GM12878 (cell line): ENCODE measurements at regions not wholly inside any gene's neighbourhood (a gene's known extent, or its start where the extent isn't known, plus 50 kb on each side); places are given as distances from the start of the nearest gene placed in this dataset.

ENCODE experiments used
- ATAC-seq: fragments of 200-7000 bp; cut with Tn5 transposase; 3 replicates; pipeline ENCODE4 v1.9.1; 2020; ENCODE audit warnings: mild to moderate bottlenecking, moderate library complexity
- BruUV-seq: library from RNA; stranded (reverse); fragments of 400-500 nt; replicated peaks from 2 replicates; lab custom pipeline; 2021; lab: Mats Ljungman, UMichigan
- CTCF ChIA-PET: fragments of 300-600 bp; sonication (Branson Sonifier 250); formaldehyde crosslinking; extraction: SDS; loops from one replicate; lab custom pipeline; 2021; ENCODE audit warnings: inconsistent platforms; lab: Yijun Ruan, JAX
- POLR2A ChIA-PET: fragments of 350-600 bp; formaldehyde crosslinking; extraction: SDS; loops from one replicate; lab custom pipeline; 2021; ENCODE audit warnings: inconsistent platforms; lab: Charles Lee
- RAD21 ChIA-PET: fragments of 300-600 bp; sonication (Branson Sonifier 250); formaldehyde crosslinking; loops from one replicate; lab custom pipeline; 2023; ENCODE audit warnings: antibody characterized with exemption; ENCODE audit not compliant: unreplicated experiment; lab: Charles Lee
- SMC1A ChIA-PET: fragments of 300-600 bp; sonication (Branson Sonifier 250); formaldehyde crosslinking; loops from one replicate; lab custom pipeline; 2023; ENCODE audit not compliant: unreplicated experiment, uncharacterized antibody; lab: Charles Lee
- DNase-seq: peaks from one replicate; pipeline ENCODE4 v3.0.0-alpha.2; 2011; ENCODE audit warnings: low read depth, low spot score
- FAIRE-seq: peaks from 3 replicates; lab custom pipeline; 2011; peaks lifted over from hg19 to GRCh38; lab: Jason Lieb, UNC
- H2AFZ ChIP-seq: 2 replicates; pipeline ENCODE4 v1.6.0; 2011; ENCODE audit warnings: low read depth, low read length, control low read depth; ENCODE audit not compliant: control insufficient read depth
- H3K27ac ChIP-seq: 2 replicates; pipeline ENCODE4 v1.5.1; 2011; ENCODE audit warnings: control low read depth; ENCODE audit not compliant: control insufficient read depth, insufficient read depth
- H3K27me3 ChIP-seq, 2 experiments: replicated peaks in 1 of 2; 2 replicates each; pipeline versions ENCODE4 v1.6.0 to v1.6.1; 2011; ENCODE audit warnings: low read length in 1 of 2; ENCODE audit not compliant: control insufficient read depth in 2 of 2, insufficient read depth in 2 of 2
- H3K36me3 ChIP-seq, 2 experiments: 2 replicates each; pipeline ENCODE4 v1.5.1; 2011; ENCODE audit warnings: low read length in 1 of 2; ENCODE audit not compliant: control insufficient read depth in 2 of 2, insufficient read depth in 2 of 2
- H3K4me1 ChIP-seq: 2 replicates; pipeline ENCODE4 v1.6.1; 2011; ENCODE audit warnings: mild to moderate bottlenecking, low read length, moderate library complexity, mixed read lengths; ENCODE audit not compliant: control insufficient read depth, insufficient read depth
- H3K4me2 ChIP-seq: 2 replicates; pipeline ENCODE4 v1.6.0; 2011; ENCODE audit warnings: control low read depth; ENCODE audit not compliant: control insufficient read depth, insufficient read depth
- H3K4me3 ChIP-seq: fragments of 200-600 bp; sonication (generic); 2 replicates; pipeline ENCODE4 v1.5.1; 2016
- H3K79me2 ChIP-seq: 2 replicates; pipeline ENCODE4 v1.6.0; 2011; ENCODE audit warnings: low read length; ENCODE audit not compliant: control insufficient read depth, insufficient read depth
- H3K9ac ChIP-seq: 2 replicates; pipeline ENCODE4 v1.8.0; 2011; ENCODE audit warnings: low read length, control low read depth, mixed read lengths; ENCODE audit not compliant: control insufficient read depth, insufficient read depth
- H3K9me3 ChIP-seq: replicated peaks from 3 replicates; pipeline ENCODE4 v1.5.1; 2011; ENCODE audit warnings: mild to moderate bottlenecking, low read length; ENCODE audit not compliant: control insufficient read depth, insufficient read depth
- H4K20me1 ChIP-seq: 2 replicates; pipeline ENCODE4 v1.6.0; 2011; ENCODE audit not compliant: control insufficient read depth, insufficient read depth
- ATF2 ChIP-seq: IDR thresholded peaks from 2 replicates; pipeline ENCODE4 v1.6.1; 2012; ENCODE audit warnings: low read length, inconsistent platforms
- ATF3 ChIP-seq: IDR thresholded peaks from 2 replicates; pipeline ENCODE4 v1.6.1; 2011; ENCODE audit warnings: low read depth, mild to moderate bottlenecking, low read length, moderate library complexity, borderline replicate concordance; ENCODE audit errors: extremely low read depth
- CHD2 ChIP-seq: IDR thresholded peaks from 2 replicates; pipeline ENCODE4 v1.6.1; 2011; ENCODE audit warnings: low read depth, low read length, improper control_type of control experiment, borderline replicate concordance
- DPF2 ChIP-seq: fragments of 450-650 bp; IDR thresholded peaks from 2 replicates; pipeline ENCODE4 v1.6.1; 2017; ENCODE audit warnings: mild to moderate bottlenecking
- EP300 ChIP-seq, 2 experiments: fragments of 150-350 bp in 1 of 2; IDR thresholded peaks; 2 replicates each; pipeline ENCODE4 v1.6.1; 2011 to 2012; ENCODE audit warnings: low read depth in 2 of 2, low read length in 2 of 2, borderline replicate concordance in 1 of 2, improper control_type of control experiment in 1 of 2, inconsistent platforms in 1 of 2; ENCODE audit not compliant: control insufficient read depth in 1 of 2
- ETV6 ChIP-seq, 2 experiments: fragments of 450-650 bp in 1 of 2; IDR thresholded peaks in 1 of 2; conservative IDR thresholded peaks in 1 of 2; 2 replicates each; pipeline ENCODE4 v1.6.1; 2014; ENCODE audit warnings: antibody characterized with exemption in 1 of 2, borderline replicate concordance in 1 of 2, low read depth in 1 of 2, mild to moderate bottlenecking in 1 of 2, moderate library complexity in 1 of 2
- IRF4 ChIP-seq: IDR thresholded peaks from 2 replicates; pipeline ENCODE4 v1.6.1; 2011; ENCODE audit warnings: low read depth, low read length
- KAT2A ChIP-seq: conservative IDR thresholded peaks from 2 replicates; pipeline ENCODE4 v1.6.1; 2011; ENCODE audit warnings: low read depth, low read length; ENCODE audit not compliant: control insufficient read depth
- SMC3 ChIP-seq: IDR thresholded peaks from 2 replicates; pipeline ENCODE4 v1.6.1; 2011; ENCODE audit warnings: low read length, improper control_type of control experiment, borderline replicate concordance
- SUPT20H ChIP-seq: IDR thresholded peaks from 2 replicates; pipeline ENCODE4 v1.6.1; 2011; ENCODE audit warnings: low read depth, mild to moderate bottlenecking, low read length, moderate library complexity, borderline replicate concordance; ENCODE audit not compliant: control insufficient read depth
- ZNF217 ChIP-seq: fragments of 450-650 bp; IDR thresholded peaks from 2 replicates; pipeline ENCODE4 v1.6.1; 2017; ENCODE audit warnings: antibody characterized with exemption, mild to moderate bottlenecking
- WGBS: methylation state at CpG from one replicate; pipeline ENCODE4 v1.1.6; 2016; ENCODE audit warnings: low lambda C conversion rate; ENCODE audit not compliant: insufficient replicate concordance, insufficient coverage; ENCODE audit errors: missing lambda C conversion rate; 5-methylcytosine and 5-hydroxymethylcytosine counted together
- in situ Hi-C: fragments of 300-500 bp; cut with MboI; formaldehyde crosslinking; loops from 9 replicates; pipeline ENCODE4 v1.14.3; 2018; ENCODE audit warnings: mixed read lengths
- intact Hi-C: fragments of 100-400 bp; cut with micrococcal nuclease; formaldehyde crosslinking; loops from one replicate; pipeline ENCODE4 v1.14.2; 2022; ENCODE audit not compliant: unreplicated experiment
- TF ChIP-seq, protein P1 (sequence below): fragments of 150-350 bp; IDR thresholded peaks from 2 replicates; pipeline ENCODE4 v1.6.1; 2016; ENCODE audit warnings: low read depth, low read length
- TF ChIP-seq, protein P2 (sequence below): fragments of 450-650 bp; IDR thresholded peaks from 2 replicates; pipeline ENCODE4 v1.6.1; 2014; ENCODE audit warnings: mild to moderate bottlenecking
- TF ChIP-seq, protein P3 (sequence below), 3 experiments: IDR thresholded peaks in 2 of 3; conservative IDR thresholded peaks in 1 of 3; 2 replicates each; pipeline ENCODE4 v1.5.1; 2011; ENCODE audit warnings: low read depth in 3 of 3, low read length in 3 of 3, mild to moderate bottlenecking in 3 of 3, control low read depth in 2 of 3, moderate library complexity in 2 of 3, inconsistent platforms in 1 of 3, mixed read lengths in 1 of 3; ENCODE audit not compliant: control insufficient read depth in 2 of 3, insufficient read depth in 1 of 3; ENCODE audit errors: extremely low read depth in 1 of 3

DNA sequence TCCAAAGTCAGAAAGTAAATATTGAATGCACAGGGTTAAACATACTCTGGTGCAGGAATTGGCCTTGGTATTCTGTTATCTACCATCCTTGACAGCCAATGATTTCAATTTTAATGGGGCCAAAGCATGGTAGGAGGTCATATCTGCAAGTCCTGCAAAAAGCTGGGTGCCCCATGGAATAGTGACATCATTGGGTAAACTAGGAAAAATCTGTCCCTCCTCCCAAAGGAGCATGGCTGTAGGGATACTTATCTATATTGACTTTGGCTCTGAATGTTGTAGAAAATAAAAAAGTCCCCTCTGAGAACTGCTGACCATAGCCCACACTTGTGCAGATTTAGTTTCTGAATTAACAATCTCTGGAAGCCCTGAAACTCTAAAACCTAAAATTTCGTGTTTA, 403.2 kb upstream of the SEL1L start:
- ChIA-PET SMC1A (interaction anchor here (0.6 kb wide), 1 partner anchor 847 kb away, joined by 3 read pairs; no protein-coding TSS in a partner anchor), RAD21 (no interaction called here), POLR2A (no interaction called here), CTCF (no interaction called here)
- no TSS peak for BruUV-seq
- DNase-seq (no peak), ATAC-seq (no peak), FAIRE-seq (no peak)
- Histone ChIP-seq H3K9ac (no peak overlapping the region), H3K4me1 (no peaks in the 10 kb centered on the region), H3K4me2 (no peak overlapping the region), H3K27ac (no peak overlapping the region), H2AFZ (no peak overlapping the region), H3K36me3 (no peaks in the 10 kb centered on the region), H3K79me2 (no peaks in the 10 kb centered on the region), H4K20me1 (no peaks in the 10 kb centered on the region), H3K4me3 (no peak overlapping the region), H3K9me3 (no peaks in the 10 kb centered on the region), H3K27me3 (no peaks in the 10 kb centered on the region)
- in situ Hi-C loops = no loop called here
- intact Hi-C loops = no loop called here
- TF ChIP-seq, protein P1, sequence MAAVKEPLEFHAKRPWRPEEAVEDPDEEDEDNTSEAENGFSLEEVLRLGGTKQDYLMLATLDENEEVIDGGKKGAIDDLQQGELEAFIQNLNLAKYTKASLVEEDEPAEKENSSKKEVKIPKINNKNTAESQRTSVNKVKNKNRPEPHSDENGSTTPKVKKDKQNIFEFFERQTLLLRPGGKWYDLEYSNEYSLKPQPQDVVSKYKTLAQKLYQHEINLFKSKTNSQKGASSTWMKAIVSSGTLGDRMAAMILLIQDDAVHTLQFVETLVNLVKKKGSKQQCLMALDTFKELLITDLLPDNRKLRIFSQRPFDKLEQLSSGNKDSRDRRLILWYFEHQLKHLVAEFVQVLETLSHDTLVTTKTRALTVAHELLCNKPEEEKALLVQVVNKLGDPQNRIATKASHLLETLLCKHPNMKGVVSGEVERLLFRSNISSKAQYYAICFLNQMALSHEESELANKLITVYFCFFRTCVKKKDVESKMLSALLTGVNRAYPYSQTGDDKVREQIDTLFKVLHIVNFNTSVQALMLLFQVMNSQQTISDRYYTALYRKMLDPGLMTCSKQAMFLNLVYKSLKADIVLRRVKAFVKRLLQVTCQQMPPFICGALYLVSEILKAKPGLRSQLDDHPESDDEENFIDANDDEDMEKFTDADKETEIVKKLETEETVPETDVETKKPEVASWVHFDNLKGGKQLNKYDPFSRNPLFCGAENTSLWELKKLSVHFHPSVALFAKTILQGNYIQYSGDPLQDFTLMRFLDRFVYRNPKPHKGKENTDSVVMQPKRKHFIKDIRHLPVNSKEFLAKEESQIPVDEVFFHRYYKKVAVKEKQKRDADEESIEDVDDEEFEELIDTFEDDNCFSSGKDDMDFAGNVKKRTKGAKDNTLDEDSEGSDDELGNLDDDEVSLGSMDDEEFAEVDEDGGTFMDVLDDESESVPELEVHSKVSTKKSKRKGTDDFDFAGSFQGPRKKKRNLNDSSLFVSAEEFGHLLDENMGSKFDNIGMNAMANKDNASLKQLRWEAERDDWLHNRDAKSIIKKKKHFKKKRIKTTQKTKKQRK = no peak
- no peak for TF ChIP-seq KAT2A
- TF ChIP-seq ZNF217 = no peak
- no peak for TF ChIP-seq ATF2
- TF ChIP-seq SUPT20H = no peak
- no peak for TF ChIP-seq SMC3
- no peak for TF ChIP-seq DPF2
- no peak for TF ChIP-seq ATF3
- no peak for TF ChIP-seq IRF4
- TF ChIP-seq, protein P2, sequence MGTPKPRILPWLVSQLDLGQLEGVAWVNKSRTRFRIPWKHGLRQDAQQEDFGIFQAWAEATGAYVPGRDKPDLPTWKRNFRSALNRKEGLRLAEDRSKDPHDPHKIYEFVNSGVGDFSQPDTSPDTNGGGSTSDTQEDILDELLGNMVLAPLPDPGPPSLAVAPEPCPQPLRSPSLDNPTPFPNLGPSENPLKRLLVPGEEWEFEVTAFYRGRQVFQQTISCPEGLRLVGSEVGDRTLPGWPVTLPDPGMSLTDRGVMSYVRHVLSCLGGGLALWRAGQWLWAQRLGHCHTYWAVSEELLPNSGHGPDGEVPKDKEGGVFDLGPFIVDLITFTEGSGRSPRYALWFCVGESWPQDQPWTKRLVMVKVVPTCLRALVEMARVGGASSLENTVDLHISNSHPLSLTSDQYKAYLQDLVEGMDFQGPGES = no peak
- TF ChIP-seq EP300 (IDR thresholded peaks at IDR 0.05; ENCODE audit: borderline replicate concordance in 1 of 2, control insufficient read depth in 1 of 2, low read depth in 2 of 2, low read length in 2 of 2) = no peak
- TF ChIP-seq ETV6 (conservative IDR thresholded peaks at IDR 0.05 in 1 of 2, IDR thresholded peaks at IDR 0.05 in 1 of 2; ENCODE audit: borderline replicate concordance in 1 of 2, low read depth in 1 of 2) = no peak
- no peak for TF ChIP-seq CHD2
- TF ChIP-seq, protein P3, sequence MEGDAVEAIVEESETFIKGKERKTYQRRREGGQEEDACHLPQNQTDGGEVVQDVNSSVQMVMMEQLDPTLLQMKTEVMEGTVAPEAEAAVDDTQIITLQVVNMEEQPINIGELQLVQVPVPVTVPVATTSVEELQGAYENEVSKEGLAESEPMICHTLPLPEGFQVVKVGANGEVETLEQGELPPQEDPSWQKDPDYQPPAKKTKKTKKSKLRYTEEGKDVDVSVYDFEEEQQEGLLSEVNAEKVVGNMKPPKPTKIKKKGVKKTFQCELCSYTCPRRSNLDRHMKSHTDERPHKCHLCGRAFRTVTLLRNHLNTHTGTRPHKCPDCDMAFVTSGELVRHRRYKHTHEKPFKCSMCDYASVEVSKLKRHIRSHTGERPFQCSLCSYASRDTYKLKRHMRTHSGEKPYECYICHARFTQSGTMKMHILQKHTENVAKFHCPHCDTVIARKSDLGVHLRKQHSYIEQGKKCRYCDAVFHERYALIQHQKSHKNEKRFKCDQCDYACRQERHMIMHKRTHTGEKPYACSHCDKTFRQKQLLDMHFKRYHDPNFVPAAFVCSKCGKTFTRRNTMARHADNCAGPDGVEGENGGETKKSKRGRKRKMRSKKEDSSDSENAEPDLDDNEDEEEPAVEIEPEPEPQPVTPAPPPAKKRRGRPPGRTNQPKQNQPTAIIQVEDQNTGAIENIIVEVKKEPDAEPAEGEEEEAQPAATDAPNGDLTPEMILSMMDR (IDR thresholded peaks at IDR 0.05 in 2 of 3, conservative IDR thresholded peaks at IDR 0.05 in 1 of 3; ENCODE audit: control insufficient read depth in 2 of 3, extremely low read depth in 1 of 3, insufficient read depth in 1 of 3, low read depth in 3 of 3, low read length in 3 of 3) = no peak
- 0% methylated on average over 1 of the region's 1 CpG for WGBS
